Suprapubic skin (tissue), 4 donors: ENCODE measurements at regions not wholly inside any gene's neighbourhood (a gene's known extent, or its start where the extent isn't known, plus 50 kb on each side); places are given as distances from the start of the nearest gene placed in this dataset.

ENCODE experiments used
- DNase-seq, 2 donors: peaks; one replicate each; pipeline ENCODE4 v3.0.0-alpha.2; 2019; ENCODE audit warnings: low spot score in 2 of 2
- H3K27ac ChIP-seq: fragments of 200-600 bp; sonication (generic); one replicate; pipeline ENCODE4 v1.5.1; 2019
- H3K27me3 ChIP-seq: fragments of 200-600 bp; sonication (generic); one replicate; pipeline ENCODE4 v1.5.1; 2019
- H3K36me3 ChIP-seq: fragments of 200-600 bp; sonication (generic); one replicate; pipeline ENCODE4 v1.5.1; 2019
- H3K4me1 ChIP-seq: fragments of 200-600 bp; sonication (generic); one replicate; pipeline ENCODE4 v1.5.1; 2019
- H3K4me3 ChIP-seq: fragments of 200-600 bp; sonication (generic); one replicate; pipeline ENCODE4 v1.5.1; 2019; ENCODE audit warnings: mild to moderate bottlenecking
- H3K9me3 ChIP-seq: fragments of 200-600 bp; sonication (generic); one replicate; pipeline ENCODE4 v1.5.1; 2019
- EP300 ChIP-seq: sonication (generic); formaldehyde crosslinking; IDR thresholded peaks from one replicate; pipeline ENCODE4 v1.6.1; 2017; ENCODE audit warnings: antibody characterized with exemption
- POLR2A ChIP-seq, 2 donors: fragments of 450-650 bp; IDR thresholded peaks; one replicate each; pipeline ENCODE4 v1.6.1; 2017; ENCODE audit warnings: antibody characterized with exemption in 2 of 2, mild to moderate bottlenecking in 2 of 2, moderate library complexity in 2 of 2
- POLR2AphosphoS5 ChIP-seq, 3 donors: sonication (generic); formaldehyde crosslinking; IDR thresholded peaks; one replicate each; pipeline ENCODE4 v1.6.1; 2017; ENCODE audit warnings: antibody characterized with exemption in 3 of 3
- WGBS: methylation state at CpG from one replicate; pipeline ENCODE4 v1.1.5; 2018; 5-methylcytosine and 5-hydroxymethylcytosine counted together
- TF ChIP-seq, protein P1 (sequence below), 2 donors: fragments of 200-600 bp in 1 of 2; fragments of 450-650 bp in 1 of 2; sonication (generic) in 1 of 2; IDR thresholded peaks; one replicate each; pipeline ENCODE4 v1.5.1; 2016 to 2019; ENCODE audit warnings: antibody characterized with exemption in 2 of 2, mild to moderate bottlenecking in 1 of 2, moderate library complexity in 1 of 2

DNA sequence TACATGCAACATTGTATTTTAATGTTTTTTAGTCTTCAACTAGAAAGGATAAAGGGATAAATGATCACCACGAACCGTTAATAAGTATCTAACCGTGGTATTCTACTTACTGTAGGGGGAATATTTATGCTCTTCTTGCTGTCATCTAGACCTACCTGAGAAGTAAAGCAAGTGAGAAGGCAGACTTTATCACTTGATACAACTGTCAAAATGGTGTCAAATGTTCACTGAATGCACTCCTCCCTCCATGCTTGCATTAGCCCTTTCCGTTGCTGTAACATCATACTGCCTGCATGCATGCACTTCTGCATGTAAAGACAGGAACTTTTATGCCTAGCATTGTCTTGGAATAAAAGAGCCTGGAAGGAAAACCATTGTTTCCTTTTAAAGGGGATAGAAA is 298.6 kb upstream of the PMFBP1 start:
- Histone ChIP-seq H3K4me3 (no peak overlapping the region), H3K27ac (no peak overlapping the region), H3K36me3 (no peaks in the 10 kb centered on the region), H3K27me3 (no peaks in the 10 kb centered on the region), H3K4me1 (no peaks in the 10 kb centered on the region), H3K9me3 (no peaks in the 10 kb centered on the region)
- WGBS, result 91% methylated on average over 4 of the region's 4 CpGs
- TF ChIP-seq, protein P1, sequence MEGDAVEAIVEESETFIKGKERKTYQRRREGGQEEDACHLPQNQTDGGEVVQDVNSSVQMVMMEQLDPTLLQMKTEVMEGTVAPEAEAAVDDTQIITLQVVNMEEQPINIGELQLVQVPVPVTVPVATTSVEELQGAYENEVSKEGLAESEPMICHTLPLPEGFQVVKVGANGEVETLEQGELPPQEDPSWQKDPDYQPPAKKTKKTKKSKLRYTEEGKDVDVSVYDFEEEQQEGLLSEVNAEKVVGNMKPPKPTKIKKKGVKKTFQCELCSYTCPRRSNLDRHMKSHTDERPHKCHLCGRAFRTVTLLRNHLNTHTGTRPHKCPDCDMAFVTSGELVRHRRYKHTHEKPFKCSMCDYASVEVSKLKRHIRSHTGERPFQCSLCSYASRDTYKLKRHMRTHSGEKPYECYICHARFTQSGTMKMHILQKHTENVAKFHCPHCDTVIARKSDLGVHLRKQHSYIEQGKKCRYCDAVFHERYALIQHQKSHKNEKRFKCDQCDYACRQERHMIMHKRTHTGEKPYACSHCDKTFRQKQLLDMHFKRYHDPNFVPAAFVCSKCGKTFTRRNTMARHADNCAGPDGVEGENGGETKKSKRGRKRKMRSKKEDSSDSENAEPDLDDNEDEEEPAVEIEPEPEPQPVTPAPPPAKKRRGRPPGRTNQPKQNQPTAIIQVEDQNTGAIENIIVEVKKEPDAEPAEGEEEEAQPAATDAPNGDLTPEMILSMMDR (IDR thresholded peaks at IDR 0.05), result no peak
- no peak for TF ChIP-seq POLR2AphosphoS5 (IDR thresholded peaks at IDR 0.05)
- TF ChIP-seq POLR2A (IDR thresholded peaks at IDR 0.05), result no peak
- TF ChIP-seq EP300, result no peak
- no peak for DNase-seq

DNA sequence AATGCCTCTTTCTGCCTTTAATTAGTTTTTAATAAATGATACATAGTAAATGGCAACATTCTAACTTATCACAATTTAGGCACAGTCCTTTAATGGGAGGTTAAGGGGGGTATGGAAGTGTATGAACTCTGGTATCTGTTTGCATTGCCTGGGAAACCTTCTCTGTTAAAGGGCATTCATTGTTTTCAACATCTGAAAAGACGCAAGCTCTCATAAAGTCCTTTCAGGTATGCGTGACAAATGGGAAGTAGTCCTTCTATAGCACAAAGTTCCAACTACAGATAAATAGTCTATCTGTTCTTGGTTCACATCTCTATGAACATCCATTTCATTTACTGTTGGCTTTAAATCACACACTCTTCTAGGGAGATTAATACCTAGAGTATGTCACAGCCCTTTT is 298.0 kb upstream of the PMFBP1 start:
- no peak for DNase-seq
- Histone ChIP-seq H3K27ac (no peak overlapping the region), H3K9me3 (no peaks in the 10 kb centered on the region), H3K4me3 (no peak overlapping the region), H3K4me1 (no peaks in the 10 kb centered on the region), H3K36me3 (no peaks in the 10 kb centered on the region), H3K27me3 (no peaks in the 10 kb centered on the region)
- no peak for TF ChIP-seq EP300
- no peak for TF ChIP-seq POLR2A (IDR thresholded peaks at IDR 0.05)
- TF ChIP-seq, protein P1 (IDR thresholded peaks at IDR 0.05), result no peak
- no peak for TF ChIP-seq POLR2AphosphoS5 (IDR thresholded peaks at IDR 0.05)
- 84% methylated on average over 2 of the region's 2 CpGs for WGBS

DNA sequence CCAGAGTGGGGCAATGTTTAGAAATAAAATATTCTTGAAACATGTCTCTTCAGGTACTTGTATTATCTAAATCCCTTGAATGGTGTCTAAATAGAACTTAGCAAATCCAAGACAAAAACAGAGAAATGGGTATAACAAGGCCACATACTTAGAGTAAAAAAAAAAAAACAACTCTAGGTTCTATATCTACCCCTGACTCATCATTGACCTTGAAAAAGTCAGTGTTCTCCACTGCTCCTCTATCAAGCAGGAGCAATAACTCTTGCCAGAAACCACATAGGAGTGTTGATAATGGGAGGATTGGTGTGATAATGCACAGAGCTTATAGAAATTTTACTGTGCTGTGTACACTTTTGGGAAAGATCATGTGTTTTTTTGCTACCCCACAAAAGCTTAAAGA is 296.6 kb upstream of the PMFBP1 start:
- Histone ChIP-seq H3K36me3 (no peaks in the 10 kb centered on the region), H3K9me3 (no peaks in the 10 kb centered on the region), H3K27ac (no peak overlapping the region), H3K27me3 (no peaks in the 10 kb centered on the region), H3K4me1 (no peaks in the 10 kb centered on the region), H3K4me3 (no peak overlapping the region)
- no peak for DNase-seq
- TF ChIP-seq POLR2AphosphoS5 (IDR thresholded peaks at IDR 0.05), result no peak
- TF ChIP-seq POLR2A (IDR thresholded peaks at IDR 0.05), result no peak
- TF ChIP-seq, protein P1 (IDR thresholded peaks at IDR 0.05), result no peak
- no peak for TF ChIP-seq EP300

DNA sequence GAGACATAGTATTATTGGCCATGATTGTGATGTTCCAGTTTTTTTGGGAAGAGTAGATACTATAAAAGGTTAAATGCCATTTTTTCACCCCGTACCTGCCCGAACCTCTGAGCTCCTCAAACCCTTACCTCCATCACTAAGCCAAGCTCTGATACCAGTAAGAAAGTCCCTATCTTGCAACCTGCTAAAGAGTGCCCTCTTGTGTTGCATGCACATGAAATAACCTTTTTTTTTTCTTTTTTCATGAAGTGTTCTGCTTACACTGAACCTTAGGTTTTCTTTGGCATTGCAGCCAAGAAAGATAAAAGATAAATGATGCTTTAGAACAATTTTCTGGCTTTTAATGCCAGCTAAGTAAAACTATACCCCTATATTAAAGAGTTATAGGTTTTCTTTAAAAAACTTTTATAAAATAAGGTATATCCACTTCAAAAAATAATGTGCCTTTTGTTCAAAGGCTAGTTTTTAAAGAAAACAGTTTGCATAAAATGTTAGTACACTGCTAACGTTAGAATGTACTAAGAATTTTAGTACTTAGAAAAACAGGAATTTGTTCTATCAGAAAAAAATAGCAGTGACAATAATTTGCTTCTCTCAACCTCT is 295.3 kb upstream of the PMFBP1 start:
- no peaks in the 10 kb centered on the region for H3K4me1 ChIP-seq
- DNase-seq, result no peak
- no peak overlapping the region for H3K4me3 ChIP-seq
- WGBS, result 47% methylated on average over 3 of the region's 3 CpGs
- H3K36me3 ChIP-seq, result no peaks in the 10 kb centered on the region
- no peak overlapping the region for H3K27ac ChIP-seq
- no peaks in the 10 kb centered on the region for H3K9me3 ChIP-seq
- TF ChIP-seq, protein P1 (IDR thresholded peaks at IDR 0.05), result peak in 1 of 2 donors; percentile 39
- no peak for TF ChIP-seq POLR2A (IDR thresholded peaks at IDR 0.05)
- H3K27me3 ChIP-seq, result no peaks in the 10 kb centered on the region

DNA sequence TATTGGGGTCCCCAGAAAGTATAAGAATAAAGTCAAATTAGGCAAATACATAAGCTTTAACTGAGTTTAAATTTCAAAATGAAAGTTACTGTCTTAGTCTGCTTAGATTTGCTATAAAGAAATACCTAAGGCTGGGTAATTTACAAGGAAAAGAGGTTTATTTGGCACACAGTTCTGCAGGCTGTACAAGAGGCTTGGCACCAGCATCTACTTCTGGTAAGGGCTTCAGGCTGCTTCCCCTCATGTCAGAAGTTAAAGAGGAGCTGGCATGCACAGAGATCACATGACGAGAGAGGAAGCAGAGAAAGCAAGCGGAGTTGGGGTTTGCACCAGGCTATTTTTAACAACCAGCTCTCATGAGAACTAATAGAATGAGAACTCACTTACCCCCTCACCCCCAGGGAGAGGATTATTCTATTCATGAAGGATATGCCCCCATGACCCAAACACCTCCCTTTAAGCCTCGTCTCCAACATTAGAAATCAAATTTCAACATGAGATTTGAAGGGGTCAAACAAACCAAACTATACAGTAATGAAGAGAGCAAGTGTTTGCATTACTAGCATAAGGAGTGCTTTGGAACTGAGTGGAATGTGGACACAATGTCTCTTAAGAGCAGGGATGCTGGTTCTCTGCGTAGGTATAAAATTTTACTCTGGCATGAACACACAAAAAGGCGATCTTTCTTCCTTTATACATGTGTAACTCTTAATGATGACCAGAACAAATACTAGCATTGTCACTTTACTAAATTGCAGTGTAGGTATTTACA is 292.8 kb upstream of the PMFBP1 start:
- no peaks in the 10 kb centered on the region for H3K27me3 ChIP-seq
- no peak for TF ChIP-seq POLR2A (IDR thresholded peaks at IDR 0.05)
- TF ChIP-seq POLR2AphosphoS5 (IDR thresholded peaks at IDR 0.05), result no peak
- TF ChIP-seq, protein P1 (IDR thresholded peaks at IDR 0.05), result no peak
- no peak for TF ChIP-seq EP300
- no peak overlapping the region for H3K27ac ChIP-seq
- DNase-seq, result no peak
- no peaks in the 10 kb centered on the region for H3K9me3 ChIP-seq
- no peaks in the 10 kb centered on the region for H3K36me3 ChIP-seq
- H3K4me3 ChIP-seq, result no peak overlapping the region
- H3K4me1 ChIP-seq, result no peaks in the 10 kb centered on the region
- 87% methylated on average over 5 of the region's 5 CpGs for WGBS
